Ovary (tissue), 7 donors: ENCODE measurements at regions not wholly inside any gene's neighbourhood (a gene's known extent, or its start where the extent isn't known, plus 50 kb on each side); places are given as distances from the start of the nearest gene placed in this dataset.
"Not testable (repeated sequence)": the region's sequence is repeated elsewhere in the genome, so short reads cannot be mapped to it uniquely, and the experiment has no call there.

Experiments used
- DNase-seq, 5 donors: peaks; one replicate each; pipeline ENCODE4 v3.0.0-alpha.2; 2019 to 2020
- H3K27ac ChIP-seq, 2 donors: fragments of 200-600 bp; one replicate each; pipeline versions ENCODE4 v1.5.1 to v1.8.0; 2019 to 2022
- H3K27me3 ChIP-seq: fragments of 200-600 bp; one replicate; pipeline ENCODE4 v1.8.0; 2022
- H3K36me3 ChIP-seq: fragments of 200-600 bp; sonication (generic); one replicate; pipeline ENCODE4 v1.5.1; 2019
- H3K4me1 ChIP-seq: one replicate; pipeline ENCODE4 v1.8.1; 2013; ENCODE audit warnings: mild to moderate bottlenecking, moderate library complexity; ENCODE audit not compliant: insufficient read depth
- H3K4me3 ChIP-seq: fragments of 200-600 bp; sonication (generic); one replicate; pipeline ENCODE4 v1.5.1; 2017
- H3K9me3 ChIP-seq, 2 donors: fragments of 200-600 bp in 1 of 2; sonication (generic) in 1 of 2; one replicate each; pipeline versions ENCODE4 v1.5.1 to v1.8.1; 2013 to 2019; ENCODE audit warnings: mild to moderate bottlenecking in 1 of 2, moderate library complexity in 1 of 2
- EP300 ChIP-seq: sonication (generic); formaldehyde crosslinking; IDR thresholded peaks from one replicate; pipeline ENCODE4 v1.6.1; 2017; ENCODE audit warnings: antibody characterized with exemption
- POLR2A ChIP-seq: fragments of 450-650 bp; IDR thresholded peaks from one replicate; pipeline ENCODE4 v1.6.1; 2017; ENCODE audit warnings: antibody characterized with exemption, mild to moderate bottlenecking, moderate library complexity
- WGBS, 3 donors: extraction: QIAGEN DNeasy Blood & Tissue Kit in 1 of 3; methylation state at CpG; one replicate each; pipeline versions ENCODE4 v1.1.5 to v1.1.7; 2013 to 2017; 5-methylcytosine and 5-hydroxymethylcytosine counted together
- intact Hi-C, 4 donors: fragments of 100-400 bp; cut with DNase I; formaldehyde crosslinking; loops; one replicate each; pipeline versions ENCODE4 v1.11.0 to v1.15.1; 2022 to 2023
- TF ChIP-seq, protein P1 (sequence below), 3 donors: fragments of 450-650 bp in 2 of 3; fragments of 200-600 bp in 1 of 3; IDR thresholded peaks; one replicate each; pipeline versions ENCODE4 v1.5.1 to v1.8.0; 2016 to 2022; ENCODE audit warnings: antibody characterized with exemption in 3 of 3, mild to moderate bottlenecking in 1 of 3
- donor health status: DM: no; HTN: no; CAD: no; lungs with moderate emphysema.
- donor health status: DM: no; HTN: no; CAD: no.
- donor health status: Bipolar disorder and iron deficiency.
- donor health status: DM: no; HTN: no; CAD: no.
- donor health status: DM: yes; HTN: yes; CAD: no.

DNA sequence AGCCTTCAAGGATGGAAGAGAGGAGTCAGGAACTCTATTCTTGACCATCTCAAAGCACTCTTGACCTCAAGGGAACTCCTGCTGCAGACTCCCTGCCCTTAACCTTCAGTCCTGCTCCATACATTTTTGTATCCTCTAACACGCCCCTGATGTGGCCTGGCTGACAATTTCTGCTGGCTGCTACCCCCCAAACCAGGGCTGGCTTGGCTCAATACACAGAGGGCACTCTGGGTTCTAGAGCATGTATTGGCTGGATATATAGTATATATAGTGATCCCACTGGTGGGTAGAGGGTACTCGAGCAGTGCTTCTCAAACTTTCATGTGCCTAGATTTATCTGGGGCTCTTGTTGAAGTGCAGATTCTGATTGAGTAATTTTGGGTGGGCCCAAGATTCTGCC, 101.9 kb downstream of the SMIM20 start:
- no peak overlapping the region for H3K27ac ChIP-seq

DNA sequence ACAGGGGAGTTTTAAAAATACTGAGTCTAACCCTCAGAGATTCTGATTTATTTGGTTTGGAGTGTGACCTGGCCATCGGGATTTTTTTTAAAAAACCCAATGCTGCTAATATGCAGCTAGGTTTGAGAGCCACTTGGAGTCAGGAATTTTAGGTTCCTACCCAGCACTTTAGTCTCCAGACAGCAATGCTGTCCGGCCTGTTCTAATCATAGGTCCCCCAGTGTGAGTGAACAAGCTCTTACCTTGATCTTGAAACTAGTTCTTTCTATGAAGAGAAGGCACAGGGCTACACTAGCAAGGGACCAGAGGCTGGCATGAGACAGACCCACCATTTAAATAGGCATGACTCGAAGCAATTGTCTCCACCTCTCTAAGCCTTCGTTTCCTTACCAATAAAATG, 103.5 kb downstream of the SMIM20 start:
- TF ChIP-seq POLR2A (no peak), EP300 (no peak)
- TF ChIP-seq, protein P1, sequence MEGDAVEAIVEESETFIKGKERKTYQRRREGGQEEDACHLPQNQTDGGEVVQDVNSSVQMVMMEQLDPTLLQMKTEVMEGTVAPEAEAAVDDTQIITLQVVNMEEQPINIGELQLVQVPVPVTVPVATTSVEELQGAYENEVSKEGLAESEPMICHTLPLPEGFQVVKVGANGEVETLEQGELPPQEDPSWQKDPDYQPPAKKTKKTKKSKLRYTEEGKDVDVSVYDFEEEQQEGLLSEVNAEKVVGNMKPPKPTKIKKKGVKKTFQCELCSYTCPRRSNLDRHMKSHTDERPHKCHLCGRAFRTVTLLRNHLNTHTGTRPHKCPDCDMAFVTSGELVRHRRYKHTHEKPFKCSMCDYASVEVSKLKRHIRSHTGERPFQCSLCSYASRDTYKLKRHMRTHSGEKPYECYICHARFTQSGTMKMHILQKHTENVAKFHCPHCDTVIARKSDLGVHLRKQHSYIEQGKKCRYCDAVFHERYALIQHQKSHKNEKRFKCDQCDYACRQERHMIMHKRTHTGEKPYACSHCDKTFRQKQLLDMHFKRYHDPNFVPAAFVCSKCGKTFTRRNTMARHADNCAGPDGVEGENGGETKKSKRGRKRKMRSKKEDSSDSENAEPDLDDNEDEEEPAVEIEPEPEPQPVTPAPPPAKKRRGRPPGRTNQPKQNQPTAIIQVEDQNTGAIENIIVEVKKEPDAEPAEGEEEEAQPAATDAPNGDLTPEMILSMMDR (IDR thresholded peaks at IDR 0.05), result no peak
- Histone ChIP-seq H3K4me1 (peaks cover 3% of the 10 kb centered on the region), H3K4me3 (no peak overlapping the region), H3K9me3 (no peaks in the 10 kb centered on the region), H3K27ac (no peak overlapping the region), H3K27me3 (no peaks in the 10 kb centered on the region), H3K36me3 (no peaks in the 10 kb centered on the region)
- WGBS, 3 donors, result 79 to 95% (median 91%) methylated on average over 4 of the region's 4 CpGs
- intact Hi-C loops, result no loop called here
- no peak for DNase-seq

More for the DNA sequence above, 101.9 kb downstream of the SMIM20 start:
- DNase-seq, result no peak
- WGBS, 3 donors, result 84 to 100% (median 92%) methylated on average over 2 of the region's 2 CpGs
- Histone ChIP-seq H3K36me3 (no peaks in the 10 kb centered on the region), H3K27me3 (no peaks in the 10 kb centered on the region), H3K4me3 (no peak overlapping the region), H3K9me3 (no peaks in the 10 kb centered on the region), H3K4me1 (peaks cover 2% of the 10 kb centered on the region)
- TF ChIP-seq POLR2A, result no peak
- TF ChIP-seq, protein P1 (IDR thresholded peaks at IDR 0.05), result no peak
- TF ChIP-seq EP300, result no peak
- intact Hi-C loops, result no loop called here

DNA sequence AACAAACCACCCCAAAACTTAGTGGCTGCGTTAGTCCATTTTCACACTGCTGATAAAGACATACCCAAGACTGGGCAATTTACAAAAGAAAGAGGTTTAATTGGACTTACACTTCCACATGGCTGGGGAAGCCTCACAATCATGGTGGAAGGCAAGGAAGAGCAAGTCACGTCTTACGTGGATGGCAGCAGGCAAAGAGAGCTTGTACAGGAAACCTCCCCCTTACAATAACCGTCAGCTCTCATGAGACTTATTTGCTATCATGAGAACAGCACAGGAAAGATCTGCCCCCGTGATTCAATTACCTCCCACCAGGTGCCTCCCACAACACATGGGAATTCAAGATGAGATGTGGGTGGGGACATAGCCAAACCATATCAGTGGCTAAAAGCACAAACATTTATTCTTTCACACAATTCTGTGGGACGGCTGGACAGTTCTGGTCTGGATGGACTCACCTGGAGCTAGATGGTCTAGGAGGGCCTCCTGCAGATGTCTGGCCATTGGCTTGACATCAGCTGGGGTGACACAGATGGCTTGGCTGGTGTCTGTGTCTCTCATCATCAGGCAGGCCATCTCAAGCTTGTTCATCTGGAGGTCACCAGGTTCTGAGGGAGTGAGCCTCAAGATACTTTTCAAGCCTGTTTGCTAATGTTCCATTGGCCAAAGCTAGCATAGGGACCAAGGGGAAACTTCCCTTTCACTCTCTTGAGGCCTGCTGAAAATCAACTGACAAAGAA, 104.1 kb downstream of the SMIM20 start:
- intact Hi-C loops, DNase-seq, H3K27ac ChIP-seq, H3K27me3 ChIP-seq, H3K4me1 ChIP-seq, H3K4me3 ChIP-seq, H3K36me3 ChIP-seq, H3K9me3 ChIP-seq: not testable (repeated sequence)
- WGBS, 3 donors, result 68 to 70% (median 68%) methylated on average over 6 of the region's 6 CpGs

DNA sequence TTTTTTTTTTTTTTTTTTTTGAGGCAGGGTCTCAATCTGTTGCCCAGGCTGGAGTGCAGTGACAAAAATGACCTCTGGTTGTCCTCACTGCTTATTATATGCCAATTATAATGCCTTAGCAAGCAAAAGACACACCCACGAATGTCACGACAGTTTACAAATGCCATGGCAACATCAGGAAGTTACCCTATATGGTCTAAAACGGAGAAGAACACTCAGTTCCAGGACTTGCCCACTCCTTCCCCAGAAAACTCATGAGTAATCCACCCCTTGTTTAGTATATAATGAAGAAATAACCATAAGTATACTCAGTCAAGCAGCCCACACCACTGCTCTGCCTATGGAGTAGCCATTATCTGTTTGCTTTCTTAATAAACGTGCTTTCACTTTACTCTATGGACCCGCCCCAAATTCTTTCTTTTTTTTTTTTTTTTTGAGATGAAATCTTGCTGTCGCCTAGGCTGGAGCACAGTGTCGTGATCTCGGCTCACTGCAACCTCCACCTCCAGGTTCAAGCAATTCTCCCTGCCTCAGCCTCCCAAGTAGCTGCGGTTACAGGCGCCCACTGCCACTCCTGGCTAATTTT, 106.2 kb downstream of the SMIM20 start:
- no peak for DNase-seq
- intact Hi-C loops, result no loop called here
- TF ChIP-seq POLR2A (no peak), EP300 (no peak)
- TF ChIP-seq, protein P1 (IDR thresholded peaks at IDR 0.05), result no peak
- H3K27me3 ChIP-seq, result no peaks in the 10 kb centered on the region
- no peak overlapping the region for H3K27ac ChIP-seq
- H3K36me3 ChIP-seq, result no peaks in the 10 kb centered on the region
- peaks cover 5% of the 10 kb centered on the region for H3K4me1 ChIP-seq
- no peaks in the 10 kb centered on the region for H3K9me3 ChIP-seq
- WGBS, 3 donors, result 59 to 65% (median 61%) methylated on average over 10 of the region's 10 CpGs
- no peak overlapping the region for H3K4me3 ChIP-seq

DNA sequence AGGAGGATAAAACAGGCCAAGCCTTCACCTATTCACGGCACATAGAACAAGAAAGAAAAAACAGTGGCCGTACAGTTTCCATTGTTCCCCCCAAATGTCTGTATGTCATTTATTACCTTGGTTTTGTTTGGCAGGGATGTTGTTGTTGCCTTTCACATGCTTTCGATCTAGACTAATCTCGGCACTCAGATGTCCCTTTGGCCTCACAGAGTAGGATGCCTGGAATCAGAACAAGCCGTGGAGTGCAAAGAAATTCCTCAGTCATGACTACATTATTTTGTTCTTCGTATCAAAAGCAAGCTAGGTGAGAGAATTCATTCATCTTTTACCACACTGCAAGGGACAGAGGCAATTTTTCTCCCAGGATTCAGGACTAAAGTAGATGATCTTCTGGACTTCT, 106.9 kb downstream of the SMIM20 start:
- no peak for TF ChIP-seq POLR2A
- TF ChIP-seq, protein P1 (IDR thresholded peaks at IDR 0.05), result no peak
- TF ChIP-seq EP300, result no peak
- Histone ChIP-seq H3K27me3 (no peaks in the 10 kb centered on the region), H3K4me1 (peaks cover 5% of the 10 kb centered on the region), H3K27ac (no peak overlapping the region), H3K36me3 (no peaks in the 10 kb centered on the region), H3K9me3 (no peaks in the 10 kb centered on the region), H3K4me3 (no peak overlapping the region)
- WGBS, 3 donors, result 36 to 45% (median 40%) methylated on average over 6 of the region's 6 CpGs
- DNase-seq, result no peak
- intact Hi-C loops, result no loop called here
